Body of pancreas (tissue), 4 donors: ENCODE measurements at regions not wholly inside any gene's neighbourhood (a gene's known extent, or its start where the extent isn't known, plus 50 kb on each side); places are given as distances from the start of the nearest gene placed in this dataset.

Source experiments
- CTCF ChIP-seq, 7 experiments: fragments of 450-650 bp in 4 of 7; fragments of 200-600 bp in 3 of 7; sonication (generic) in 3 of 7; IDR thresholded peaks; one replicate each; pipeline ENCODE4 v1.5.1; 2016 to 2019; ENCODE audit warnings: antibody characterized with exemption in 7 of 7
- POLR2A ChIP-seq, 3 donors: fragments of 450-650 bp; IDR thresholded peaks; one replicate each; pipeline ENCODE4 v1.6.1; 2016; ENCODE audit warnings: antibody characterized with exemption in 3 of 3, mild to moderate bottlenecking in 2 of 3

- TF ChIP-seq CTCF (IDR thresholded peaks at IDR 0.05) (no peak), POLR2A (IDR thresholded peaks at IDR 0.05) (no peak)
Measured at GRCh38 chr13:68081061-68081460, 850.9 kb upstream of the PCDH9 start.
